Transverse colon (tissue), 4 donors: ENCODE measurements at regions not wholly inside any gene's neighbourhood (a gene's known extent, or its start where the extent isn't known, plus 50 kb on each side); places are given as distances from the start of the nearest gene placed in this dataset.

Experiments
- DNase-seq: peaks from one replicate; pipeline ENCODE4 v3.0.0-alpha.2; 2019
- H3K27ac ChIP-seq, 4 donors: fragments of 200-600 bp; sonication (generic); 2 replicates each; pipeline ENCODE4 v1.5.1; 2016 to 2018; ENCODE audit warnings: inconsistent platforms in 4 of 4
- H3K27me3 ChIP-seq: fragments of 200-600 bp; sonication (generic); 2 replicates; pipeline ENCODE4 v1.5.1; 2017; ENCODE audit warnings: inconsistent platforms
- H3K36me3 ChIP-seq, 4 donors: fragments of 200-600 bp; sonication (generic); 2 replicates each; pipeline ENCODE4 v1.5.1; 2017 to 2019; ENCODE audit warnings: inconsistent platforms in 4 of 4
- H3K4me1 ChIP-seq, 4 donors: fragments of 200-600 bp; sonication (generic); 2 replicates each; pipeline ENCODE4 v1.5.1; 2017 to 2020; ENCODE audit warnings: inconsistent platforms in 4 of 4
- H3K4me3 ChIP-seq, 4 donors: fragments of 200-600 bp; sonication (generic); 1 replicate in 1 of 4; 2 replicates in 3 of 4; pipeline versions ENCODE4 v1.5.1 to v1.6.1; 2017 to 2019; ENCODE audit warnings: inconsistent platforms in 4 of 4
- H3K9me3 ChIP-seq, 2 donors: fragments of 200-600 bp; sonication (generic); 2 replicates each; pipeline ENCODE4 v1.5.1; 2017 to 2019; ENCODE audit warnings: inconsistent platforms in 2 of 2
- CTCF ChIP-seq, 5 experiments: fragments of 200-600 bp in 3 of 5; fragments of 450-650 bp in 2 of 5; sonication (generic) in 3 of 5; IDR thresholded peaks; 1 replicate in 2 of 5; 2 replicates in 3 of 5; pipeline ENCODE4 v1.5.1; 2016 to 2017; ENCODE audit warnings: antibody characterized with exemption in 5 of 5, inconsistent platforms in 3 of 5, mild to moderate bottlenecking in 2 of 5, moderate library complexity in 1 of 5
- EP300 ChIP-seq: sonication (generic); formaldehyde crosslinking; IDR thresholded peaks from one replicate; pipeline ENCODE4 v1.6.1; 2017; ENCODE audit warnings: antibody characterized with exemption, low read depth
- POLR2A ChIP-seq: fragments of 450-650 bp; IDR thresholded peaks from one replicate; pipeline ENCODE4 v1.6.1; 2016; ENCODE audit warnings: antibody characterized with exemption, mild to moderate bottlenecking, moderate library complexity
- POLR2AphosphoS5 ChIP-seq, 3 donors: sonication (generic); formaldehyde crosslinking; IDR thresholded peaks; one replicate each; pipeline ENCODE4 v1.6.1; 2016; ENCODE audit warnings: antibody characterized with exemption in 3 of 3
- WGBS, 2 donors: methylation state at CpG; one replicate each; pipeline ENCODE4 v1.1.5; 2018; ENCODE audit warnings: low coverage in 1 of 2; 5-methylcytosine and 5-hydroxymethylcytosine counted together
- in situ Hi-C, 4 donors: fragments of 200-750 bp; cut with MboI; loops; one replicate each; pipeline versions ENCODE4 v1.15.0 to v1.15.1; 2017; ENCODE audit warnings: low sequenced_read_pairs in 3 of 4, low pct_ligation_motif_present in 1 of 4, low pct_unique_long_range_greater_than_20kb in 1 of 4
- intact Hi-C: fragments of 100-400 bp; cut with DNase I; formaldehyde crosslinking; loops from one replicate; pipeline ENCODE4 v1.15.1; 2023; ENCODE audit warnings: low total_unique reads

GRCh38 chr17:13157656-13158055, 139.8 kb upstream of the ELAC2 start:
- Histone ChIP-seq H3K27me3 (no peaks in the 10 kb centered on the region), H3K4me1 (no peaks in the 10 kb centered on the region), H3K4me3 (no peak overlapping the region), H3K9me3 (no peaks in the 10 kb centered on the region), H3K27ac (no peak overlapping the region), H3K36me3 (no peaks in the 10 kb centered on the region)
- no peak for DNase-seq
- intact Hi-C loops (no loop called here), in situ Hi-C loops (no loop called here)
- no peak for TF ChIP-seq POLR2A
- no peak for TF ChIP-seq POLR2AphosphoS5 (IDR thresholded peaks at IDR 0.05)
- TF ChIP-seq EP300 = no peak
- no peak for TF ChIP-seq CTCF (IDR thresholded peaks at IDR 0.05)
- 83 to 90% methylated on average over 4 to 5 of the region's 5 CpGs for WGBS, 2 donors

GRCh38 chr17:13154930-13155329, 137.1 kb upstream of the ELAC2 start:
- Histone ChIP-seq H3K27ac (no peak overlapping the region), H3K4me1 (no peaks in the 10 kb centered on the region), H3K9me3 (no peaks in the 10 kb centered on the region), H3K36me3 (no peaks in the 10 kb centered on the region), H3K27me3 (no peaks in the 10 kb centered on the region), H3K4me3 (no peak overlapping the region)
- TF ChIP-seq EP300 = no peak
- TF ChIP-seq POLR2A = no peak
- TF ChIP-seq POLR2AphosphoS5 (IDR thresholded peaks at IDR 0.05) = no peak
- TF ChIP-seq CTCF (IDR thresholded peaks at IDR 0.05) = no peak
- intact Hi-C loops = no loop called here
- no peak for DNase-seq
- WGBS, 2 donors = 79 to 90% methylated on average over 4 of the region's 4 CpGs
- in situ Hi-C loops = no loop called here

GRCh38 chr17:13154398-13154797, 136.6 kb upstream of the ELAC2 start:
- WGBS, 2 donors = 32 to 58% methylated on average over 2 of the region's 2 CpGs
- intact Hi-C loops (no loop called here), in situ Hi-C loops (no loop called here)
- Histone ChIP-seq H3K36me3 (no peaks in the 10 kb centered on the region), H3K4me1 (no peaks in the 10 kb centered on the region), H3K27me3 (no peaks in the 10 kb centered on the region), H3K27ac (no peak overlapping the region), H3K4me3 (no peak overlapping the region), H3K9me3 (no peaks in the 10 kb centered on the region)
- TF ChIP-seq POLR2A = no peak
- TF ChIP-seq POLR2AphosphoS5 (IDR thresholded peaks at IDR 0.05) = no peak
- no peak for TF ChIP-seq CTCF (IDR thresholded peaks at IDR 0.05)
- TF ChIP-seq EP300 = no peak
- no peak for DNase-seq

GRCh38 chr17:13153036-13153435, 135.2 kb upstream of the ELAC2 start:
- Histone ChIP-seq H3K4me1 (no peaks in the 10 kb centered on the region), H3K27ac (no peak overlapping the region), H3K36me3 (no peaks in the 10 kb centered on the region), H3K27me3 (no peaks in the 10 kb centered on the region), H3K9me3 (no peaks in the 10 kb centered on the region), H3K4me3 (no peak overlapping the region)
- intact Hi-C loops (no loop called here), in situ Hi-C loops (no loop called here)
- 48 to 63% methylated on average over 1 of the region's 1 CpG for WGBS, 2 donors
- no peak for DNase-seq
- TF ChIP-seq POLR2A = no peak
- no peak for TF ChIP-seq EP300
- no peak for TF ChIP-seq CTCF (IDR thresholded peaks at IDR 0.05)
- TF ChIP-seq POLR2AphosphoS5 (IDR thresholded peaks at IDR 0.05) = no peak
